ENCODE measurements at regions not wholly inside any gene's neighbourhood (a gene's known extent, or its start where the extent isn't known, plus 50 kb on each side); places are given as distances from the start of the nearest gene placed in this dataset.
A peak's percentile ranks its signal among the peaks of the same experiment; 100 is the strongest.
"Not testable (repeated sequence)": the region's sequence is repeated elsewhere in the genome, so short reads cannot be mapped to it uniquely, and the experiment has no call there.

DNA sequence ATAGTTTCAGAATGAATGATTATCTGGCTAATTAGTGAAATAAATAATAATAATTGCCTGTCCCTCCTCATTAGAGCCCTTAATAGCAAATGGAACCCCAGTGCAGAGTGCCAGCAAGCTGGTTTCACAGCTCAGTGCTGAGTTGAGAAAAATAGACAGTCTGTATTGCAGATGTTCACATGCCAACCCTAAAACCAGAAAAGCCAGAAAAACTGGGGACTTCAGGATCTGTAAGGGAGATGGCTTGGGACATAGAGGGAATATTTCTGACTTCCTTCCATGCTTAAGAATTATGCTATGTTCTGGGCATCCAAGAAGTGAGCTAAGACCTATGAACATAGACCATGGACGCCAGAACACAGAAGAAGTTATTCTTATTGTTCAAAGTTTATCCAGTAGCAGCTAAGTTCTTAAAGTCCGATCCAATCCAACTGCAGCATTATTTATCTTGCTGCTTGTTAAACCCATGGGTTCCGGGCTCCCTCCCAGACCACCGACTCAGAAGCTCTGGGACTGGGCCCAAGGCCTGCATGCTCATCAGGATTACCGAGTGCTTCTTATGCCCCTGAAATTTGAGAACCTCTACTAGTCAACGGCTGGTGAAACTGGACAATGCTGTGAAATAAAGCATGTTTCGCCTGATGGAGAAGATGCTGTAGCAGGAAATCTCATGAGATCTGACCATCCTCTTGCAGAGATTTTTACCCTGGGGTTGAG, 158.3 kb downstream of the FOXB1 start:
- TF ChIP-seq, protein P1, sequence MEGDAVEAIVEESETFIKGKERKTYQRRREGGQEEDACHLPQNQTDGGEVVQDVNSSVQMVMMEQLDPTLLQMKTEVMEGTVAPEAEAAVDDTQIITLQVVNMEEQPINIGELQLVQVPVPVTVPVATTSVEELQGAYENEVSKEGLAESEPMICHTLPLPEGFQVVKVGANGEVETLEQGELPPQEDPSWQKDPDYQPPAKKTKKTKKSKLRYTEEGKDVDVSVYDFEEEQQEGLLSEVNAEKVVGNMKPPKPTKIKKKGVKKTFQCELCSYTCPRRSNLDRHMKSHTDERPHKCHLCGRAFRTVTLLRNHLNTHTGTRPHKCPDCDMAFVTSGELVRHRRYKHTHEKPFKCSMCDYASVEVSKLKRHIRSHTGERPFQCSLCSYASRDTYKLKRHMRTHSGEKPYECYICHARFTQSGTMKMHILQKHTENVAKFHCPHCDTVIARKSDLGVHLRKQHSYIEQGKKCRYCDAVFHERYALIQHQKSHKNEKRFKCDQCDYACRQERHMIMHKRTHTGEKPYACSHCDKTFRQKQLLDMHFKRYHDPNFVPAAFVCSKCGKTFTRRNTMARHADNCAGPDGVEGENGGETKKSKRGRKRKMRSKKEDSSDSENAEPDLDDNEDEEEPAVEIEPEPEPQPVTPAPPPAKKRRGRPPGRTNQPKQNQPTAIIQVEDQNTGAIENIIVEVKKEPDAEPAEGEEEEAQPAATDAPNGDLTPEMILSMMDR (IDR thresholded peaks at IDR 0.05; ENCODE audit: low read depth, low read length, missing control alignments): no peak
- no peak for DNase-seq (ENCODE audit: extremely low read depth, low read depth)
- no peak overlapping the region for H3K4me3 ChIP-seq (replicated peaks; ENCODE audit: low read depth, low read length)

DNA sequence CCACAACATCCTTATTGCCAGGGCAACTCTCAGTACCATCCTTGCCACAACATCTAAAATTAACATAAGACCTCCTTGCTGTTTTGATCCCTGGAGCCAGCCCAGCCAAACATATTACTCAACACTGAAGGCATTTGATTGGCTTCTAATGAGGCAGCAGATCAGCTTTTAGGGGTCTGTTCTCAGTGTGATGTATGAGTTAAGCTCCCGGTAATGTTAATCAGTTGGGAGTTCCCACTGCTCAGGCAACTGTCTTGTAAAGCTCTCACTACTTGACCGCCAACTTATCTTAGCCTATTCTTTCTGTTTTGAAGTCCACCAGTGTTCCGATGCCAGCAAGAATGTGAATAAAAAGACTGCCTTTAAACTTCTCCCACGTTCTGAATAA, 158.9 kb downstream of the FOXB1 start:
- TF ChIP-seq, protein P1 (IDR thresholded peaks at IDR 0.05; ENCODE audit: low read depth, low read length, missing control alignments): no peak
- H3K4me3 ChIP-seq (replicated peaks; ENCODE audit: low read depth, low read length): no peak overlapping the region
- no peak for DNase-seq (ENCODE audit: extremely low read depth, low read depth)

DNA sequence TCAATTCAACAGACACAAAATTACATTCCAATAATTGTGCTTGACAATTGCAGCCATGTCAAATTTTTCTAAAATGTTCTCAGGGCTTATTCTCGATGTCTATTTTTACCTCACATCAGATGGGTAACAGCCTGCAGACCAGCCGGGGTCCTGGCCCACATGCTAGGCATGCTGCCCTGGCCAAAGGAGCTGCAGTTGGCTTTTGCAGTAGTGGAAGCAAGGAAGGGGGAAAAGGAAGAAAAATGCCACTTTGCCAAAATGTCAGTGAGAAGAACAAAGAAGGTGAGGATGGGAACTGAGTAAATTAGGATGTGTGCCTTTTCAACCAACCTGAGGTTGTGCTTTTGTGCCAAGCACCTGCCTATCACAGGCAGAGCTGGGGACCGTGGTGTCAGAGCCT, 161.0 kb downstream of the FOXB1 start:
- TF ChIP-seq, protein P1 (IDR thresholded peaks at IDR 0.05; ENCODE audit: low read depth, low read length, missing control alignments): no peak
- no peak overlapping the region for H3K4me3 ChIP-seq (replicated peaks; ENCODE audit: low read depth, low read length)
- no peak for DNase-seq (ENCODE audit: extremely low read depth, low read depth)

DNA sequence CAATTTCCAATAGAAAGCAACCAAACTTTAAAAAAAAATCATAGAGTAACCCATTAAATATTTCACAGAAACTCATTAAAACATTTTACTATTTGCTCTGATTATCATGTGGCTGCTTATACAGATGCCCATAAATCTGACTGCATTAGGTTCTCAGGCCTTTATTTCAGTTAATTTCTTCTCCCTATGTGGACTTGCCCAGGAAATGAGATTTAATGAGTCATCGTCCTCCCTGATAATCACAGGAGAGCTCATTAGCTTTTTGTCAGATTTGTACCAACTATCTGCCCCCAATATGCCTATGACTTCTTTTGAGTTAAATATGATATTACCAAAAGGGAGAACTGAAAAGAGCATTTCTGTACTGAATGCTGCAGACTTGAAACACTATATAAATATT, 168.0 kb downstream of the FOXB1 start:
- H3K4me3 ChIP-seq (replicated peaks; ENCODE audit: low read depth, low read length): no peak overlapping the region
- DNase-seq (ENCODE audit: extremely low read depth, low read depth): no peak
- TF ChIP-seq, protein P1 (IDR thresholded peaks at IDR 0.05; ENCODE audit: low read depth, low read length, missing control alignments): no peak

DNA sequence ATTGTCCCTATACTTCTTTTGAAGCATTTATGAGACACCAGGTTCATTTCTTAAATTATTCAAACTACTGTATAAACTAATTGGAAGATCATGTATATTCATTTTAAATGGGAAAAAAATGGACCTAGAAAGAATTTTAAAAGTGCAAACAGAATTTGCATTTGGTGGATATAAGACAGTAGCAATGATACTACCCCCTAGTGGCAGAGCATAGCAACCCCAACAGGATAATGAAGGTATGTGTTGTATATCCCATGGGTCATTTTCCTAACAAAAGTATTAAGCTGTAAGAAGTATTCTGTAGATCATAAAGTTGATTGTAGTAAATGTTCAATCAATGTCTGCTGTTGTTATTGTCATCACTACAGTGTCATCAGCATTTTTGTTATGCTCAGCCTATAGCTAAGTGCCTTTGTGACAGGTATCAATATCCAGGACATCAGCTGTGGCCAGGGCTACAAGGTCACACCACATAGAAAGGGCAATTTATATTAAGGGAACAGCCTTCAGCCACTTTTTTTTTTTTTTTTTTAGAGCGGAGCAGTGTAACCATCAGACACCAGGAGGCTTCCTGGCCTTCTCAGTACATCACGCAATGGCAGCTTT, 175.8 kb downstream of the FOXB1 start:
- DNase-seq (ENCODE audit: extremely low read depth, low read depth): peak; percentile 12
- no peak overlapping the region for H3K4me3 ChIP-seq (replicated peaks; ENCODE audit: low read depth, low read length)
- TF ChIP-seq, protein P1 (IDR thresholded peaks at IDR 0.05; ENCODE audit: low read depth, low read length, missing control alignments): peak; percentile 76

DNA sequence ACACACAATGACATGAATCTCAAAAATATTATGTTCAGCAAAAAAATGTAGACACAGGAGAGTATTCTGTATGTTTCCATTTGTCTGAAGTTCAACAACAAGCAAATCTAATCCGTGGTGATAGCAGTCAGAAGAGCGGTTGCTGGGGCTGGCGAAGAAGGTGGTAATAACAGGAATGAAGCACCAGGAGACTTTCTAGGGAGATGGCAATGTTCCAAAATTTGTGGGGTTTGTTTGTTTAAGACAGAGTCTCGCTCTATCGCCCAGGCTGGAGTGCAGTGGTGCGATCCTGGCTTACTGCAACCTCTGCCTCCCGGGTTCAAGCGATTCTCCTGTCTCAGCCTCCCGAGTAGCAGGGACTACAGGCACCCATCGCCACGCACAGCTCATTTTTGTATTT, 177.8 kb downstream of the FOXB1 start:
- DNase-seq (ENCODE audit: extremely low read depth, low read depth): not testable (repeated sequence)

DNA sequence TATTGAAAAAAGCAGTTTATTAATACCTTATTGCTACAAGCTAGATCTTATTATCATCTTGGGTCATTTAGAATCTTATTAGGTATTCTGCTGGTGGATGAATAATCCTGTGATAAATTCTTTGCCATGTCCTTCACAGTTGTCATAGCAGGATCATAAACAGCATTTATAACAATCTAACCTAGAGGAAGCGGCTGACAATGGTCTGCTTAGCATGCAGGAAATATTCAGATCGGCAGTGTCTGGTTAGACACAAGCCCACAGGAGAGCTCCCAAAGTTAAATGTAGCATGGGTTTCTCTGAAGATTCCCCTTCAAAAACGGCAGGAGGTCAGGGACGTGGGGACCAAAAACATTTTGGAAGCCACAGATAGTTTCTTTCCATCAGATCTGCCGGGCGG, 179.3 kb downstream of the FOXB1 start:
- H3K4me3 ChIP-seq (replicated peaks; ENCODE audit: low read depth, low read length): no peak overlapping the region
- no peak for DNase-seq (ENCODE audit: extremely low read depth, low read depth)
- TF ChIP-seq, protein P1 (IDR thresholded peaks at IDR 0.05; ENCODE audit: low read depth, low read length, missing control alignments): no peak

More for the DNA sequence above, 177.8 kb downstream of the FOXB1 start:
- H3K4me3 ChIP-seq (replicated peaks; ENCODE audit: low read depth, low read length): not testable (repeated sequence)

Measured in HFF-Myc (cell line).